Stimulated activated effector memory CD8-positive, alpha-beta T cell treated with anti-CD3 and anti-CD28 coated beads, Interleukin-12 subunit alpha, Interleukin-12 subunit beta, amount 100 ng/mL, for 72 hours (primary cell): ENCODE measurements at regions not wholly inside any gene's neighbourhood (a gene's known extent, or its start where the extent isn't known, plus 50 kb on each side); places are given as distances from the start of the nearest gene placed in this dataset.

Source experiments
- ATAC-seq: fragments of 150-1000 bp; cut with Tn5 transposase; 2 replicates; pipeline ENCODE4 v1.10.0; 2021
- DNase-seq, 2 donors: peaks; one replicate each; pipeline ENCODE4 v3.0.0; 2021 to 2022; ENCODE audit warnings: low spot score in 2 of 2
- H3K27ac Mint-ChIP-seq: one replicate; pipeline ENCODE4 v1.8.0; 2022; ENCODE audit warnings: mild to moderate bottlenecking, mixed read lengths
- H3K36me3 Mint-ChIP-seq: one replicate; pipeline ENCODE4 v1.8.0; 2022; ENCODE audit warnings: mild to moderate bottlenecking, mixed read lengths
- H3K4me1 Mint-ChIP-seq: one replicate; pipeline ENCODE4 v1.8.0; 2022; ENCODE audit warnings: mixed read lengths
- H3K4me3 Mint-ChIP-seq: one replicate; pipeline ENCODE4 v1.8.0; 2022; ENCODE audit warnings: mild to moderate bottlenecking, mixed read lengths
- H3K9me3 Mint-ChIP-seq: one replicate; pipeline ENCODE4 v1.8.0; 2022; ENCODE audit warnings: mixed read lengths

- Mint-ChIP-seq H3K4me3 (no peak overlapping the region), H3K27ac (no peak overlapping the region), H3K9me3 (no peaks in the 10 kb centered on the region), H3K4me1 (peaks cover 7% of the 10 kb centered on the region), H3K36me3 (no peaks in the 10 kb centered on the region)
- DNase-seq, result no peak
- ATAC-seq, result no peak
These were observed 61.9 kb upstream of the ADO start for GRCh38 chr10:62742536-62743061.

GRCh38 chr10:62744136-62744535, 60.4 kb upstream of the ADO start:
- no peak for ATAC-seq
- no peak for DNase-seq
- Mint-ChIP-seq H3K9me3 (no peaks in the 10 kb centered on the region), H3K36me3 (no peaks in the 10 kb centered on the region), H3K4me3 (no peak overlapping the region), H3K4me1 (peaks cover 22% of the 10 kb centered on the region), H3K27ac (no peak overlapping the region)

DNA sequence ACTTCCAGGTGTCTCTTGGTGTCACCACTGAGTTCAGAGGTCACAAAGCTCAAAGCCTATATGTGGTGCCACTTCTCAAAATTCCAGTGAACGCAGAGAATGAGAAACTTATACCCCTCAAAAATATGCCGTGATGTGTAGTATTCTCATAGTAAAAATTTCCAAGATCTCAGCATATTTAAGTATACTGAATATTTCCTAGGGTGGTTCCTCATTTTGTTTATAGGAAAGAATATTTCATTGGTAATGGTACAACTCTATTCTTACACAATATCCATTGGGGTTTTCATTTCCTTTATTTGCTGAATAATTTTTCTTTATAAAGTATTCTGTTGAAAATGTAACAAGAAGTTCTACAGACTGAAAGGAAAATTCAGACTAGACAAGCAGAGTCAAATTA, 58.9 kb upstream of the ADO start:
- Mint-ChIP-seq H3K27ac (no peak overlapping the region), H3K9me3 (no peaks in the 10 kb centered on the region), H3K4me3 (no peak overlapping the region), H3K36me3 (no peaks in the 10 kb centered on the region), H3K4me1 (peaks cover 29% of the 10 kb centered on the region)
- ATAC-seq (no peak), DNase-seq (no peak)

- Mint-ChIP-seq H3K4me3 (no peak overlapping the region), H3K4me1 (peaks cover 29% of the 10 kb centered on the region), H3K36me3 (no peaks in the 10 kb centered on the region), H3K27ac (no peak overlapping the region), H3K9me3 (no peaks in the 10 kb centered on the region)
- DNase-seq (no peak), ATAC-seq (no peak)
These were observed 57.4 kb upstream of the ADO start for GRCh38 chr10:62746951-62747729.

- Mint-ChIP-seq H3K4me3 (peak overlapping the region; percentile 23), H3K36me3 (no peaks in the 10 kb centered on the region), H3K9me3 (no peaks in the 10 kb centered on the region), H3K27ac (peak overlapping the region; percentile 17), H3K4me1 (peaks cover 23% of the 10 kb centered on the region)
- no peak for DNase-seq
- peak; percentile 37 for ATAC-seq
These were observed 56.1 kb upstream of the ADO start for GRCh38 chr10:62748386-62748785.

DNA sequence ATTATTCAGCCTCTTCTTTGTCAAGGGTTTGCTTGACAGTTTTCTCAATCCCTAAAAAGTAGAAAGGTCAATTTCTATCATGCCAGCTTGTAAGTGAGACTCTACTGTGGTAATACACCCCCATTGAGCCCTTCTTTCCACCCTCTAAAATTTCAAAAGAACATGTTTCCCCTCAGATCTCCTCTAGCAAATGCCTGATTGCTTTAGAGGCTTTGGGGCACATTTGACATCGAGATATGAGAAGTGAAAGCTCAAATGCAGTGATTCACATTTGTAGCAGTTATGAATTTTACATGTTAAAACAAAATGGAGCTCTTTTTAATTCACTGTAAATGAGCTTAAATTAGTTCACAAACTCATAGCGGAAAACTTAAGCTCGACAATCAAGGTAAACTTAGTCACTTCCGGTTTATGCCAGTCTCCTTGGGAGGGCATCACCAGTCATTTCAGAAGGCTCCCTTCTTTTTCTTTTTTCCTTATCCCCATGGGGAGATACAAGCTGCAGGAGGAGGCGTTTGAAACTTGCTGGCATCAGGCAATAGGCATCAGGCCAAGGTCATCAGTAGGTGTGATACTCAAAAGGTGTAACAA, 55.3 kb upstream of the ADO start:
- Mint-ChIP-seq H3K4me1 (peaks cover 23% of the 10 kb centered on the region), H3K4me3 (peak overlapping the region; percentile 23), H3K27ac (peak overlapping the region; percentile 17), H3K36me3 (no peaks in the 10 kb centered on the region), H3K9me3 (no peaks in the 10 kb centered on the region)
- ATAC-seq (peak; percentile 87), DNase-seq (no peak)
